Hematopoietic multipotent progenitor cell (in vitro differentiated cells): ENCODE measurements at regions not wholly inside any gene's neighbourhood (a gene's known extent, or its start where the extent isn't known, plus 50 kb on each side); places are given as distances from the start of the nearest gene placed in this dataset.
"Not testable (repeated sequence)": the region's sequence is repeated elsewhere in the genome, so short reads cannot be mapped to it uniquely, and the experiment has no call there.

Experiments used
- DNase-seq, 3 donors: peaks; one replicate each; pipeline ENCODE4 v3.0.0-alpha.2; 2011 to 2015; ENCODE audit warnings: low read depth in 2 of 3, low spot score in 2 of 3

DNA sequence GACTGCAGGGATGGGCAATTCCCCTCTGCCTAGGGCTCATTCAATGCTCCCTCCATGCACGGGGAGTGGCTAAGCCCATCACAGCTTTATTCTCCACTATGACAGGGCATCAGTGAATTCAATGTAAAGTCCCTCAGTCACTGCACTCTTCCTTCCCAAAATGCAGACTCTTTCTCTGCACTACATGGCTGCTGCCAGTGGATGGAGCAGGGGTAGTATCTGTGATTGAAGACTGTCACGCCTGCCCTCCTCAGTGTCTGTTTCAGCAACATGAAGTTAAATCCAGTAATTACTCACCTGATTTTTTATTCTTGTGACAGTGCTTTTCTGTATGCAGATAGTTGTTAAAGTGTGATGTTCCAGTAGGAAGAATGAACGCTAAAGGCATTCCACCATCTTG, 1323.2 kb downstream of the AMY1C start:
- no peak for DNase-seq

DNA sequence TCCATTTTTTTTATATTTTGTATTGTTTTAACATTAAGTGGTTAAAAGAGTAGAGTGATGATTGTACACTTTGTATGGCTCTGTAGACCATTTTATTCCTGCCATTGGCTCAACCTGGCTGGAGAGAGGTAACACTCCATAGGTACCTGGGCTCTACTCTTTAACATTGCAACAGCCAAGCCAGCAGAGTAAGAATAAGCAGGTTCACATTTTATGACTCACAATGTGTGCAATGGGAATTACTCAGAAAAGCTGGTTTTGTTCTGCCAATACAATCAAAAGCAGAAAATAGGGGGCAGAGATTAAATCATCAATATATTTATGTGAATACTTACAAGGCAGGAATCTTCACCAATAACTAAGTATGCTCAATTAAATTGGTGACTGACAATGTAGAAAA, 1324.0 kb downstream of the AMY1C start:
- DNase-seq: no peak

DNA sequence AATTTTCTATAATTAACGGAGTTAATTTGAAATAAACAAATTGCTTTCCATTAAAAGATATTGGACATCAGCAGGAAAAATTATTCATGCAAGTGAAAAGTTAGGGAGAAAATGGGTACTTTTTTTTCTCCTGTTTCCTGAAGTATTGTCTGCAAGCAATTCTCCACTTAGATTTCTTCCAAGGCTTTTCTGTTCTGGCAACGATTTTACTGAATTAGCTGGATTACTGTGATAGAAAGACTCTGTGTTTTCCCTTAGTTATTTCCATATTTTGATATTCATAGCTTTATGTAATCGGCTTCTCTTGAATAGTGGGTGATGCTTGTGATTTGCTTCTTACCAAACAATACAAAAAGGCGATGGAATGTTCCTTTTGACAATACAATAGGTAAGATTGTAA, 1333.9 kb downstream of the AMY1C start:
- no peak for DNase-seq

DNA sequence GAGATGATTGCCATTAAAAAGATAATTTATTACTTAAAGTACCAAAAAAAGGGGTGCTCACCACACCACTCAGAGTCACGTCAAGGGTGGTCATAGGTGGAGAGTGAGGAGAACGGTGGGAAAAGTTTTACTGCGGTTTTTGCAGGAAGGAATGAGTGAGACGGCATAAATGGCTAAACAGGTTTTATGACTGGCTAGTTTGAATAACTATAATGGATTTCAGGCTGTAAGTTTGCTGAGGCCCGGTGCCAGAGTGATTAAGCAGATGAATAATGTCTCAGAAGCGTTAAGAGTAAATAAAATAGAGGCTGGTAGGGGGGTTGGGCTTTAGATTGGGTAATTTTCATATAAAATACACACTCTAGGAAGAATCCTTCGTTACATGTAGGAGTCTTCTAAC, 1337.8 kb downstream of the AMY1C start:
- no peak for DNase-seq

DNA sequence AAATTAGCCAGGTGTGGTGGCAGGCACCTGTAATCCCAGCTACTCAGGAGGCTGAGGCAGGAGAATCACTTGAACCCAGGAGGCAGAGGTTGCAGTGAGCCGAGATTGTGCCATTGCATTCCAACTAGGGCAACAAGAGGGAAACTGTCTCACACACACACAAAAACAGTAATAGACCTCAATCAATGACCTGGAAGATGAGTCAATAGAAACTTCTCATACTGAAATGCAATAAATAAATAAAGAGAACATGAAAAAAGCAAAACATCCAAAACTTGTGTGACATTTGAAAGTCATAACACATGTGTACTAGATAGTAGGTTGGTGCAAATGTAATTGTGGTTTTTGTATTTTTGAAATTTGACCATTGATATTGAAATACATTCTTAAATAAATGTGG, 1338.5 kb downstream of the AMY1C start:
- no peak for DNase-seq

DNA sequence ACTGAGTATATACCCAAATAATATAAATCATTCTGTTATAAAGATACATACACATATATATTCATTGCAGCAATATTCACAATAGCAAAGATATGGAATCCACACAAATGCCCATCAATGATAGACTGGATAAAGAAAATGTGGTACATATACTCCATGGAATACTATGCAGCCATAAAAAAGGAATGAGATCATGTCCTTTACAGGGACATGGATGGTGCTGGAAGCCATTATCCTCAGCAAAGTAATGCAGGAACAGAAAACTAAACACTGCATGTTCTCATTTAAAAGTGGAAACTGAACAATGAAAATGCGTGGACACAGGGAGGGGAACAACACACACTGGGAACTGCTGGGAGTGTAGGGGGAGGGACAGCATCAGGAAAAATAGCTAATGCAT, 1344.2 kb downstream of the AMY1C start:
- DNase-seq: not testable (repeated sequence)

DNA sequence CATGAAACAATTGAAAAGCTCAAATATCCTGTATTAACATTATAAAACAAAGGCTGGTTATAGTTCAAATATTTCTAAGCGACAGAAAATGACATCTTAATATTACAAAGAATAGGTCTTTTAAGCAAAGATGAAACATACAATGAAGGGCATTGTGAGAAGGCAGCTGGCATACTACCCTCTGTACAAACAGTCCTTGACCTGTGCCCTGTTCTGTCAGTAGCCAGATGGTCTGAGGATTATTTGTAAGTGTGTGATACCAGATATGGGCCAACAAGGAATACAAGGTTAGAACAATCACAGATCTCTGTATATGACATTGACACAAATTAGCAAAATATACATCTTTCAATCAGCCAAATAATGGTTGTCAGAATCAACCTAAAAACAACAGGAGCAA, 1350.4 kb downstream of the AMY1C start:
- DNase-seq: no peak

DNA sequence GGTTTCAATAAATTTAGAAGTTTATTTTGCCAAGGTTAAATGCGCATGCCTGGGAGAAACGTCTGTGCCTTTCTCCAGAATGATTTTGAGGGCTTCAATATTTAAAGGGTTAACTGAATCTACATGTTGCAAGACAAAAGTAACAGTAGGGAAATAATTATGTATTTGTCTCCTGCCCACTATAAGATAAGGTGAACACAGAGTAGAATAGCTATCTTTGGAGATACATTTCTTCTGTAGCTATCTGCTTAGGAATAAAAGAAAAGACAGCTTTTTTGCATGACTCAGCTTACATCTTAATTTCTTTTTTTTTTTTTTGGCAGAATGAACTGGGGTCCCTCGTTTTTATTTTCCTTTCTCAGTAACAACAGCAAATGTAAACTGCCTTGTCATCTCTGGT, 1351.6 kb downstream of the AMY1C start:
- DNase-seq: no peak

DNA sequence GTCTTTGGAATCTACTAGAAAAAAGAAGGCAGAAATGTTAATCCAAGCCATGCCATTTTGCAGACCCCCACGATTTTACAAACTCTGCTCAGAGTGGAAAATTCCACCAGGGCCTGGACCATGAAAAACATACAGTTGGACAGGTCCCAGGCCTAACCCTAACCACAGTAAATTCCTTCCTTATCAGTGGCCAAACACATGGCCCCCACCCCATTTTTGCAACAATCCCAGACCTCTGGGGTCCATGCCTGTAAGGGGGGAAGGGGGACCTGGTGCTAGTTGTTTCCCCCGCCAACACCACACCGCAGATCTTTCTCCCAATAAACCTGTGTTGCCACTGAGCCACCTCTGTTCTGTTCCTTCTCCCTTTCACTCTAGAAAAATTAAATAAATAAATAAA, 1352.7 kb downstream of the AMY1C start:
- DNase-seq: peak in 1 of 3 donors; percentile 45

DNA sequence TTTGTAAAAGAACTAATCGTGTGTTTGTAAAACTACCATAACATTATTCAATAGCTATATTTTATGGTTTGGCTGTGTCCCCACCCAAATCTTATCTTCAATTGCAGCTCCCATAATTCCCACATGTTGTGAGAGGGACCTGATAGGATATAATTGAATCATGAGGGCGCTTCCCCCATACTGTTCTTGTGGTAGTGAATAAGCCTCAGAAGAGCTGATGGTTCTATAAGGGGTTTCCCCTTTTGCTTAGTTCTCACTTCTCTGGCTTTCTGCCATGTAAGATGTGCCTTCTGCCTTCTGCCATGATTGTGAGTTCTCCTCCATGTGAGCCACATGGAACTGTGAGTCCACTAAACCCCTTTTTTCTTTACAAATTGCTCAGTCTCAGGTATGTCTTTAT, 1372.3 kb downstream of the AMY1C start:
- DNase-seq: peak in 1 of 3 donors; percentile 3

DNA sequence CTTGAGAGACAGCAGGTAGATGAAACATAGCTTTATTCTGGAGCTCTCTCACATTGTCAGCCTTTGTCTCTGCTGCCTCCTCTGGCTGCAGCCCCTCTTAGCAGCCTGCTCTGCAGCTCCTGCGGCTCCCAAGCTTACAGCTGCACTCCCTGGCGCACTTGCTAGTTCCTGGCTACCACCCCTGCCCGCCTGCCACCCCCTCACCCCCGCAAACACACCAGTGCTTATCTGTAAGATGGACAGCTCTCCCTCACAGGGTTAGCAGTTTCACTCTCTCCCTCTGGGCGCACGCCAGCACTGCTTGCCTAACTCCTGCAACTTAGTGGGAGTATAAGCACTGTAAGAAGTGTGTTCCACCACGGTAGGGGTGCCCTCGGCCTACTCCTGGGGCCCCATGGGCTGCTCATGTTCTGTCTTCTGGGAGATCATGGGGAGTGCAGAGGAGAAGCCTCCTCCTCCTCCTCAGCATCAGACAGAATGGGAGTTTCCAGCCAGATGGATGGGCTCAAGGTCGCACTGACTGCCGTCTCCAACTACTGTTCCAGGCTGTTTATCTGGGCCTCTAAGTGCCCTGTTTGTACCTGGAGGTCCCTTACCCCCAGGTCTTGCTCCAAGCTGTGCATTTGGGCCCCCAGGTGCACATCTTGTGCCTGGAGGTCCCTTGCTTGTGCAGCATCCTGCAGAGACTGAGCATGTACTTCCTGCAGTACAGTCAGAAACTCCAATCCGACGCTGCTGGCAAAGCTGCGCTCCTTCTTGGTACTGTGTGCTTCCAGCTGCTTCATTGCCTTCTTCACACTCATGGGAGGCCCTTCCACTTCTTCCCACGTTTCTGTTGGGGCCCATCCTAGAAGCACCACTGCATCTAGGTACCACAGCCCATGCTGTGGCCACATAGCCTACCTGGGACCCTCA, 1388.1 kb downstream of the AMY1C start:
- DNase-seq: peak in 1 of 3 donors; percentile 13

DNA sequence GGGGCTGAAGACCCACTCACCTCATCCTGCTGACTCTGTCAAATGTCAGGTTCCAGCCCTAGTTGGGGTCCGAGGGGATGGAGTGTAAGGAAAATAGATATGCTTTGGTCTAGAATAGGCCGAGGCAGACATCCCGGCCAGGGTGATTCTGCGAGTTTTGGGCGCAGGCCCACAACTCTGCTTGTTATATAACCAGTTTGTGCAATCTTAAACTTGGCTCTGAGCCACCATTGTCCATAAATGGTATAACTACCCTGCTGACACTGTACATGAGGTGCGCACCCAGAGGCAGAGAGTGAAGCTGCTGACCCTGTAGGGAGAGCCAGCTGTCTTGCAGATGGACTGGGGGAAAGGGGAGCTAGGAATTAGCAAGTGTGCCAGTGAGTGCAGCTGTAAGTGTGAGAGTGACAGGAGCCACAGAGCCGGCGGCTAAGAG, 1388.8 kb downstream of the AMY1C start:
- DNase-seq: no peak

DNA sequence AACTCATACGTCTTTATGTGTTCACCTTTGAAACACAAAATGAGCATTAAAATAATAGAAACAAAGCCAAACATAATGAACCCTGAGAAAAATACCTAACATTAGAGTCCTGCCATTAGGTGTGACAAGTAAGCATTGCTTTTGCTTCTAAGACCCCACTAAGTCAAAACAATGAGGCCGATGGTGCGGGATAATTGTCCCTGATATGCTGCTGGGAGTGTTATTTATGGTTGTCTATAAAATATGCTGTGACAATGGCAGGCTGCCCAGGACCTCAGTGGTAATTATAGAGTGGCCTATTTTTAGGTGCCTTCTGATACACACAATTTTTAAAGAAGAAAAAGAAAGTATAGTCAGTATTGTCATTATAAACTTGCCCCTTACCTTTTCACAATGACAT, 1423.1 kb downstream of the AMY1C start:
- DNase-seq: no peak

DNA sequence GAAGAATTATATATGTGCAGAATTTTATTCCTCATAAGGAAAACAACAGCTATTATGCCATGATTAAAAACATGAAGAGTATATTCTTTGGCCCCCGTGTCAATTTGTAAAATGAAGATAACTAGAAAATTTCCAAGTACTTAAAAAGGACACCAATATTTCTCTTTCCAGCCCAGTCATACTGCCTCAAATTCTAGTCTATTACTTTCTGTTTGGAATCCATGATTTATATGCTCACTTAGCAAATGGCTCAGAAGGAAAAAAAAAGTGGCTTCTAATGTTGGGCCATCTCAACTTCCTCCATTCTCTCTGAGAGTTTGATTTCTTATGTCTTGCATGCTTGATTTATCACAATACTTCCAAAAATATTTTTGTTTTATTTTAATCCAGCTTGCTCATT, 1431.1 kb downstream of the AMY1C start:
- DNase-seq: no peak

DNA sequence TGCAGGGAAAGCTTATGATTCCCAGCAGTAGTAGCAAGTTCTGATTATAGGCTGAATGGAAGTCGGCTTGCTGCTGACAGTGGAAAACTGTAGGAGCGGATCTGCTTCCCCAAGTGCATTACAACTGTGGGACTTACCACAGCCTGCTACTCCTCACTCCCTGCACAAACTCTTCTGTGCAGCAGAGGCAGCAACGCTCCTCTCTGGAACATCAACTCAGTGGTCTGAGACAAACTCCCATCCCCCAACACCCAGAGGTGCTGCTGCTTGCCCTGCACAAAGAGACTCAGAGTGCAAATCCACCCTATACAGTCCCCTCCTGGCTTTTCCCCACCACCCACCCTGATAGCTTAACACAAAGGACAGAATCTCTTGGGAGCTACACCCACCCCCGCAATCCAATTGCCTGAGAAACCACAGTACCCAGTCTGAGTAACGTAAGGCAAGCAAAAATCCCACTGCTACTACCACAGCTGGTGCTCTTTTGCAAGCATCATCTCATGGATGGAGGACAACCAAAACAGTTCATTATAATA, 1455.2 kb downstream of the AMY1C start:
- no peak for DNase-seq

DNA sequence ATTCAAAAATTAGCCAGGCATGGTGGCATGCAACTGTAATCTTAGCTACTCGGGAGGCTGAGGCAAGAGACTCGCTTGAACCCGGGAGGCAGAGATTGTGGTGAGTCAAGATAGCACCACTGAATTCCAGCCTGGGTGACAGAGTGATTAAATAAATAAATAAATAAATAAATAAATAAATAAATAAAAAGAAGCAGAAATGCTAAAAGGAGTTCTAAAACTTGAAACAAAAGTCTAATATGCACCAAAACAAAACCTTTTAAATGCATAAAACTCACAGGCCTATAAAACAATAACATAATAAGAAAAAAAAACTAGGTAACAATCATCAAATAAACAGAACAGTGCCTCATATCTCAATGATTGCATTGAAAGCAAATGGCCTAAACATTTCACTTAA, 1458.9 kb downstream of the AMY1C start:
- DNase-seq: no peak

DNA sequence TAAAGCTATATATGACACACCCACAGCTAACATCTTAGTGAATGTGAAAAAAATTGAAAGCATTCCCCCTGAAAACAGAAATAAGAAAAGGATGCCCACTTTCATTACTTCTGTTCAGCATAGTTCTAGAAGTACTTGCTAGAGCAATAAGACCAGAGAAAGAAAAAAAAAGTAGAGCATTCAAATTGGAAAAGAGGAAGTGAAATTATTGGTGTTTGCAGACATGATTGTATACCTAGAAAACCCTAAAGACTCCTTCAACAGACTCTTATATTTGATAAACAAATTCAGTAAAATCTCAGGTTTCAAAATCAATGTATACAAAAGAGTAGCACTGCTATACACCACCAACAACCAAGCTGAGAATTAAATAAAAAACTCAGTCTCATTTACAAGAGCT, 1461.0 kb downstream of the AMY1C start:
- no peak for DNase-seq

DNA sequence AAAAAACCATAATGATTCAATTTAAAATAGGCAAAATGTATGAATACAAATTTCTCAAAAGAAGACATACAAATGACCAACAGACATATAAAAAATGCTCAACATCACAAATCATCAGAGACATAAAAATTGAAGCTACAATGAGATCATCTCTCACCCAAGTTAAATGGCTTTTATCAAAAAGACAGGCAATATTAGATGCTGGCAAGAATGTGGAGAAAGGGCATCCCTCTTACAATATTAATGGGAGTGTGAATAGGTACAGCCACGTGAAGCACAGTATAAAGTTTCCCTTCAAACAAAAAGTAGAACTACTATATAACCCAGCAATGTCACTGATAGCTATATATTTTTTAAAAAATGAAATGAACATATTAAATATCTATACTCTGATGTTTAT, 1481.7 kb downstream of the AMY1C start:
- no peak for DNase-seq

DNA sequence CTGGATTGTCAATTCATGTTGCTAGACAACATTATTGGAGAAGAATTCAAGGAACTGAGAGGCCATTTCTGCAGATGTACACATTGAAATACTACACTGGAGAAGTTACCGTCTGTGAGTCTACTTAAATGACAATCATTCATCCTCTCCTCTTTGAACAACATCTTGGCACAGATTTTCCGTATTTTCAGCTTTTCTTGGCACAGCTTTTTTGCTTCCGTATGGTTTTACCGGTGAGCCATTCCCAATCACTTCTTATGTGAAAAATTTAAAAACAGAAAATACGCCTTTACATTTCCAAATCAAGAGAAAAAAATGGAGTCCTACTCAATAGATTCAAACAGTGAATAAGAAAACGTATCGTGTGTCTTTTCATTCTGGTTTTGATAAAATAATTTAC, 1493.7 kb downstream of the AMY1C start:
- no peak for DNase-seq

DNA sequence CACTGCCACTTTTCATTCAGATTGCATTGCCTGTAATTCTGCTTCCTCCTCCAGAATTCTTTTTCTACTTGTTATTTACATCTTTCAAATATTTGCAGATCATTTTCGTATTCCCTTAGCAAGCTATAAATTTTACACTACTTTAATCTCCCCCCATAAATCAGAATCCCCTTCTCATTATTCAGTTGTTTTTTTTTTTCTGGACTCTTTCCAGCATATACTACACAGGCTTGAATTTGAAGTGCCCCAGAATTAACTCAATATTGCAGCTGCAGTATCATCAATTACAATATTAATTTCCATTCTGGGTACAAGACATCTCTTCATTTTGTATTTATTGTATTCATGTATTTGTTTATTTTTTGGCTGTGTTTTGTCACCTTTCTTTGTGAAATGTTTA, 1494.3 kb downstream of the AMY1C start:
- DNase-seq: no peak

DNA sequence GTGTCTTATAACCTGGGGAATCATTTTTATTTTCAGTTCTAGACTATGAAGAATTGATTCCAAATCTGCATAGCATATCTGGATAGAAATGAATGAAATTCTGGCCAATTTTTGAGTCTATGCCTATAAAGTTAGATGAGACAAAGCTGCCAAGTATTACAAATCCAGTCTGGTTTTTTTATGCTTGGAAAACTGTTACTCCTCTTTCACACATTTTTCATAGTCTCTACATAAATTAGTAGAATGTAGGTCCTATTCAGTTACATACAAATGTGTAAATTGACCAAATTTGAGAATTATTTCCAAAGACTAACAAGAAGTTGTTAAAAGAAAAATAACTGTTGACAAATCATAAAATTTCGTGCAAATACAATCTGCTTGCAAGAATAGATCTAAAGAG, 1505.2 kb downstream of the AMY1C start:
- no peak for DNase-seq

DNA sequence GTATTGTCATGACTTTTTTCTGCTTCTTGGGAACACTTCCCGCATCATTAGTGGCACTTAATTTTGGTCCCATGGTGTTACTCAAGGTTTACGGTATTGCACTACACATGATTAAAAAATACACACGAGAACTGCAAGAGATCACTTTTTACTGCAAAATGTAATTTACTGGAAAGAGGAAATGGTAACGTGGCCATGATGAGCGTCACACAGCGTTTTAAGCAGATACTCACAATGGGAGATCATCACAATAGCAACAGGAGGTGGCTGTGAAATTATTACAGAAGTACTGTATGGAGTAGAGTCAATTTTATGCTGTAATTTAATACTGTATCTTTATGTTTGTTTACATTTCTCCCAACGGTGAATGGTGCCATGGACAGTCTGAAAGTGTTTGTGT, 1510.3 kb downstream of the AMY1C start:
- no peak for DNase-seq

DNA sequence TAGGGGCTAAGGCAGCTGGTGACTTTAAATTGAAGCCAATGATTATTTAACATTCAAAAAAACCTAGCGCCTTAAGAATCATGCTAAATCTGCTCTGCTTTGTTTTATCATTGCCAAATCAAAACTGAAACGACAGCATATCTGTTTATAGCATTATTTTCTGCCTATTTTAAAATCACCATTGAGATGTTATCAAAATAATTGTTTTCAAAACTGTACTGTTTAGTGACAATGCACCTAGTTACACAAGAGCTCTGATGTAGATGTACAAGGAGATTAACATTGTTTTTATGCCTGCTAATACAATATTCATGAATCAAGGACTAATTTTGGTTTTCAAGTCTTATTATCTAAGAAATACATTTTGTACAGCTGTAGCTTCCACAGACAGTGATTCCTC, 1521.3 kb downstream of the AMY1C start:
- no peak for DNase-seq
